Caco-2 (cell line): ENCODE measurements at regions not wholly inside any gene's neighbourhood (a gene's known extent, or its start where the extent isn't known, plus 50 kb on each side); places are given as distances from the start of the nearest gene placed in this dataset.

Experiments
- BruUV-seq: library from RNA; stranded (reverse); fragments of 400-500 nt; replicated peaks from 2 replicates; lab custom pipeline; 2021; lab: Mats Ljungman, UMichigan
- CTCF ChIA-PET: fragments of 300-600 bp; sonication (Branson Sonifier 250); formaldehyde crosslinking; loops from one replicate; lab custom pipeline; 2022; ENCODE audit warnings: antibody characterized with exemption; lab: Charles Lee
- POLR2A ChIA-PET: fragments of 300-600 bp; sonication (Branson Sonifier 250); formaldehyde crosslinking; loops from one replicate; lab custom pipeline; 2022; ENCODE audit warnings: antibody characterized with exemption; lab: Charles Lee
- DNase-seq, 2 experiments: peaks; one replicate each; pipeline versions ENCODE4 v3.0.0 to v3.0.0-alpha.2; 2020 to 2022
- H3K27me3 ChIP-seq: replicated peaks from 2 replicates; pipeline ENCODE4 v1.6.0; 2011; ENCODE audit warnings: low read length; ENCODE audit not compliant: control insufficient read depth, insufficient read depth
- H3K36me3 ChIP-seq: 2 replicates; pipeline ENCODE4 v1.5.1; 2011; ENCODE audit warnings: low read length; ENCODE audit not compliant: control insufficient read depth, insufficient read depth
- H3K4me1 ChIP-seq: fragments of 250-450 bp; sonication (Bioruptor Pico); 2 replicates; pipeline ENCODE4 v1.5.1; 2020; ENCODE audit warnings: mild to moderate bottlenecking
- H3K4me3 ChIP-seq: 2 replicates; pipeline ENCODE4 v1.5.1; 2011; ENCODE audit warnings: low read depth, mild to moderate bottlenecking, control low read depth, low read length
- H3K9me3 ChIP-seq: fragments of 250-450 bp; sonication (Bioruptor Pico); 2 replicates; pipeline ENCODE4 v1.5.1; 2020; ENCODE audit warnings: mild to moderate bottlenecking, moderate library complexity
- H3K27ac Mint-ChIP-seq: one replicate; pipeline ENCODE4 v1.8.0; 2022; ENCODE audit warnings: mixed read lengths; ENCODE audit not compliant: unreplicated experiment
- H3K27me3 Mint-ChIP-seq: one replicate; pipeline ENCODE4 v1.8.0; 2022; ENCODE audit warnings: mixed read lengths; ENCODE audit not compliant: insufficient read depth, unreplicated experiment
- H3K36me3 Mint-ChIP-seq: one replicate; pipeline ENCODE4 v1.8.0; 2022; ENCODE audit warnings: mild to moderate bottlenecking, mixed read lengths; ENCODE audit not compliant: insufficient read depth, unreplicated experiment
- H3K4me1 Mint-ChIP-seq: one replicate; pipeline ENCODE4 v1.8.0; 2022; ENCODE audit warnings: low read depth, mixed read lengths; ENCODE audit not compliant: unreplicated experiment
- H3K4me3 Mint-ChIP-seq: one replicate; pipeline ENCODE4 v1.8.0; 2022; ENCODE audit warnings: mild to moderate bottlenecking, moderate library complexity, mixed read lengths; ENCODE audit not compliant: unreplicated experiment
- H3K9me3 Mint-ChIP-seq: one replicate; pipeline ENCODE4 v1.8.0; 2022; ENCODE audit warnings: mixed read lengths; ENCODE audit not compliant: unreplicated experiment
- intact Hi-C: fragments of 100-400 bp; cut with micrococcal nuclease; formaldehyde crosslinking; loops from one replicate; pipeline ENCODE4 v1.10.0; 2022; ENCODE audit not compliant: unreplicated experiment
- TF ChIP-seq, protein P1 (sequence below), 2 experiments: fragments of 200-600 bp in 1 of 2; IDR thresholded peaks; 1 replicate in 1 of 2; 2 replicates in 1 of 2; pipeline versions ENCODE4 v1.5.1 to v1.8.0; 2011 to 2022; ENCODE audit warnings: antibody characterized with exemption in 1 of 2, control low read depth in 1 of 2, inconsistent platforms in 1 of 2, low read depth in 1 of 2, low read length in 1 of 2, mild to moderate bottlenecking in 1 of 2, moderate library complexity in 1 of 2; ENCODE audit not compliant: insufficient read depth in 1 of 2, severe bottlenecking in 1 of 2, unreplicated experiment in 1 of 2

DNA sequence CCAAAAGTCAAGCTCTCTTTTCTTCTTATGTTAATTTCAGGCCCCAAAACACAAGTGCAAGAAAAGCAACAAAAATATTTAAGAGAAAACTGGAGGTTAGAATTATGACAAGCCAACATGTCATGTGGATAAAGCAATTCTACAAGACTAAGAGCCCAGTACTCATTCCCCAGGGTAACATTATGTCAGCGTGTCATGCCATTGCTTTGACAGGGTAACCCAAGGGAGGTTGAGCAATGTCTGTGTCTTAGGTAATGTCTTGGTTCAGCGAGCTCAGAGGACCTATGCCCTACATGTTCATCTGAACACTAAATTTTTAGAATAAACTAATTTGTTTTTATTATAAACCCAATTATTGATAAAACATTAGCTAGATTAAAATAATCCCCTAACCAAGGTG is 173.2 kb upstream of the ZNF804A start:
- no peaks in the 10 kb centered on the region for H3K4me1 ChIP-seq
- H3K4me3 ChIP-seq = no peak overlapping the region
- no peak for DNase-seq
- H3K9me3 ChIP-seq = no peaks in the 10 kb centered on the region
- no peaks in the 10 kb centered on the region for H3K36me3 ChIP-seq
- TF ChIP-seq, protein P1, sequence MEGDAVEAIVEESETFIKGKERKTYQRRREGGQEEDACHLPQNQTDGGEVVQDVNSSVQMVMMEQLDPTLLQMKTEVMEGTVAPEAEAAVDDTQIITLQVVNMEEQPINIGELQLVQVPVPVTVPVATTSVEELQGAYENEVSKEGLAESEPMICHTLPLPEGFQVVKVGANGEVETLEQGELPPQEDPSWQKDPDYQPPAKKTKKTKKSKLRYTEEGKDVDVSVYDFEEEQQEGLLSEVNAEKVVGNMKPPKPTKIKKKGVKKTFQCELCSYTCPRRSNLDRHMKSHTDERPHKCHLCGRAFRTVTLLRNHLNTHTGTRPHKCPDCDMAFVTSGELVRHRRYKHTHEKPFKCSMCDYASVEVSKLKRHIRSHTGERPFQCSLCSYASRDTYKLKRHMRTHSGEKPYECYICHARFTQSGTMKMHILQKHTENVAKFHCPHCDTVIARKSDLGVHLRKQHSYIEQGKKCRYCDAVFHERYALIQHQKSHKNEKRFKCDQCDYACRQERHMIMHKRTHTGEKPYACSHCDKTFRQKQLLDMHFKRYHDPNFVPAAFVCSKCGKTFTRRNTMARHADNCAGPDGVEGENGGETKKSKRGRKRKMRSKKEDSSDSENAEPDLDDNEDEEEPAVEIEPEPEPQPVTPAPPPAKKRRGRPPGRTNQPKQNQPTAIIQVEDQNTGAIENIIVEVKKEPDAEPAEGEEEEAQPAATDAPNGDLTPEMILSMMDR (IDR thresholded peaks at IDR 0.05; ENCODE audit: insufficient read depth in 1 of 2, low read depth in 1 of 2, low read length in 1 of 2, severe bottlenecking in 1 of 2, unreplicated experiment in 1 of 2) = no peak
- no peaks in the 10 kb centered on the region for H3K4me1 Mint-ChIP-seq
- no peak overlapping the region for H3K4me3 Mint-ChIP-seq
- no peak overlapping the region for H3K27ac Mint-ChIP-seq
- POLR2A ChIA-PET = interaction anchor here (0.6 kb wide), 1 partner anchor 10 kb away, joined by 3 read pairs; no protein-coding TSS in a partner anchor
- BruUV-seq = no TSS peak
- CTCF ChIA-PET = no interaction called here
- no peaks in the 10 kb centered on the region for H3K9me3 Mint-ChIP-seq
- H3K27me3 Mint-ChIP-seq = no peaks in the 10 kb centered on the region
- no peaks in the 10 kb centered on the region for H3K27me3 ChIP-seq
- H3K36me3 Mint-ChIP-seq = no peaks in the 10 kb centered on the region
- intact Hi-C loops = no loop called here

DNA sequence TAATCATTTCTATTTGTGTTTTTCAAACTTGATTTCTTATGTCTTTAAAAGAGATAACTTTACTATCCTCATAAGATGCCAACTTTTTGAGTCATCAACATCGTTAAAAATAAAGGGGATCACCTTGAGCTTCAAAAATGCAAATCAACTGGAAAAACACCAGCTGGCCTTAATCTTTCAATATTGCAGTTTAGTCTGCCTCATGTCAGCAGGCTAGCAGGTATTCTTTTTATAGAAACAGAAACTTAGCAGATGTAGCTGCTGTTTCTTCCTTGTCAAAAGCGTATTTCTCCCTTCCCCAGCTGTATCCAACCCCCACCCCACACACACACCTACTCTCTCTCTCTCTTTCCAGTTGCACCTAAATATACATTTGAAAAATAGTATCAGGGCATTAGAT is 154.1 kb upstream of the ZNF804A start:
- Mint-ChIP-seq H3K27me3 (no peaks in the 10 kb centered on the region), H3K27ac (no peak overlapping the region), H3K4me1 (no peaks in the 10 kb centered on the region), H3K36me3 (no peaks in the 10 kb centered on the region), H3K4me3 (no peak overlapping the region), H3K9me3 (no peaks in the 10 kb centered on the region)
- no TSS peak for BruUV-seq
- Histone ChIP-seq H3K4me3 (no peak overlapping the region), H3K27me3 (no peaks in the 10 kb centered on the region), H3K4me1 (no peaks in the 10 kb centered on the region), H3K36me3 (no peaks in the 10 kb centered on the region), H3K9me3 (no peaks in the 10 kb centered on the region)
- CTCF ChIA-PET = no interaction called here
- TF ChIP-seq, protein P1 (IDR thresholded peaks at IDR 0.05; ENCODE audit: insufficient read depth in 1 of 2, low read depth in 1 of 2, low read length in 1 of 2, severe bottlenecking in 1 of 2, unreplicated experiment in 1 of 2) = no peak
- no peak for DNase-seq
- intact Hi-C loops = no loop called here
- POLR2A ChIA-PET = no interaction called here

DNA sequence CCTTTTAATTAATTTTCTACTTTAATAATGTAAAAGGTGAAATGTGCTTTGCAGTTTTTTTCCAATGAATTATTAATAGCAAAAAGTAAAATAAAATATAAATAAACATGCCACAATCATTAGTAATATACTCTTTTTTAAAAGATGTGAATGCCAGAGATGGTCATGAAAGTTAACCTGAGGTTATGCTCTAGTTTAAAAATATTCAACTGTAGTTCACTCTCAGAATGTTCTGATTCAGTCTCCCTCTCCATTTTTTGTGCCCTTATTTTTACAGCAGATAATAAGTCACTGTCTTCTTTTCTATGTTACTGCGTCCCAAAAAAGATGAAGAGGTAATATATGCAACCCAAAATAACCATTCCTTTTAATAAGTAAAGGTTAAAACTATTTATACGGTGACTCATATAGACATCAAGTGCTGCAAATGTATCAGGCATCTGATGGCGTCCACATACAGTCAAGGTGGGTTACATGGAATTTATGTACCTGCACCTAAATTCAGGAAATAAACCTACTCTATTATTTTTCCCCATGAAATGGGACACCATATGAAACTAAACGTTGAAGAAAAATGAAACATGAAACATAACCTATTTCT is 153.6 kb upstream of the ZNF804A start:
- DNase-seq = no peak
- Mint-ChIP-seq H3K9me3 (no peaks in the 10 kb centered on the region), H3K27me3 (no peaks in the 10 kb centered on the region), H3K4me1 (no peaks in the 10 kb centered on the region), H3K36me3 (no peaks in the 10 kb centered on the region), H3K4me3 (no peak overlapping the region), H3K27ac (no peak overlapping the region)
- no peak overlapping the region for H3K4me3 ChIP-seq
- H3K9me3 ChIP-seq = no peaks in the 10 kb centered on the region
- BruUV-seq = no TSS peak
- CTCF ChIA-PET = no interaction called here
- H3K36me3 ChIP-seq = no peaks in the 10 kb centered on the region
- H3K4me1 ChIP-seq = no peaks in the 10 kb centered on the region
- POLR2A ChIA-PET = no interaction called here
- H3K27me3 ChIP-seq = no peaks in the 10 kb centered on the region
- TF ChIP-seq, protein P1 (IDR thresholded peaks at IDR 0.05; ENCODE audit: insufficient read depth in 1 of 2, low read depth in 1 of 2, low read length in 1 of 2, severe bottlenecking in 1 of 2, unreplicated experiment in 1 of 2) = no peak
- intact Hi-C loops = no loop called here
